ENCODE measurements at regions not wholly inside any gene's neighbourhood (a gene's known extent, or its start where the extent isn't known, plus 50 kb on each side); places are given as distances from the start of the nearest gene placed in this dataset.

GRCh38 chr1:113233441-113233840 lies 156.9 kb upstream of the MAGI3 start:
- CTCF ChIA-PET, result no interaction called here
- Histone ChIP-seq H3K4me1 (ENCODE audit: control extremely low read depth in 1 of 4, control insufficient read depth in 4 of 4, insufficient read depth in 4 of 4, low read length in 3 of 4) (no peaks in the 10 kb centered on the region), H3K36me3 (ENCODE audit: control insufficient read depth in 4 of 4, insufficient read depth in 4 of 4, low read length in 3 of 4) (no peaks in the 10 kb centered on the region), H3K9me3 (ENCODE audit: control extremely low read depth in 1 of 5, control insufficient read depth in 4 of 5, insufficient read depth in 2 of 5, low read depth in 1 of 5, low read length in 4 of 5) (no peaks in the 10 kb centered on the region), H3K27ac (ENCODE audit: insufficient read depth in 1 of 2, low read depth in 1 of 2, low read length in 2 of 2, poor library complexity in 1 of 2, severe bottlenecking in 2 of 2) (no peak overlapping the region), H3K4me3 (ENCODE audit: control insufficient read depth in 1 of 7, extremely low read depth in 1 of 7, insufficient read depth in 4 of 7, low read depth in 2 of 7, low read length in 6 of 7) (no peak overlapping the region), H3K27me3 (replicated peaks in 2 of 5; ENCODE audit: control insufficient read depth in 4 of 5, insufficient read depth in 5 of 5, low read length in 4 of 5) (peaks cover 0 to 3% (median 0%) of the 10 kb centered on the region in 5 experiments)
- DNase-seq, result no peak
- WGBS (ENCODE audit: insufficient coverage), result 100% methylated on average over 1 of the region's 5 CpGs
- POLR2A ChIA-PET, result no interaction called here

- no peaks in the 10 kb centered on the region for H3K36me3 ChIP-seq (ENCODE audit: control insufficient read depth in 4 of 4, insufficient read depth in 4 of 4, low read length in 3 of 4)
- ChIA-PET CTCF (interaction anchor here (0.6 kb wide), 1 partner anchor 220 kb away, joined by 3 read pairs; no protein-coding TSS in a partner anchor), POLR2A (no interaction called here)
- WGBS (ENCODE audit: insufficient coverage), result 100% methylated on average over 1 of the region's 2 CpGs
- no peak overlapping the region for H3K4me3 ChIP-seq (ENCODE audit: control insufficient read depth in 1 of 7, extremely low read depth in 1 of 7, insufficient read depth in 4 of 7, low read depth in 2 of 7, low read length in 6 of 7)
- no peaks in the 10 kb centered on the region for H3K27me3 ChIP-seq (replicated peaks in 2 of 5; ENCODE audit: control insufficient read depth in 4 of 5, insufficient read depth in 5 of 5, low read length in 4 of 5)
- H3K4me1 ChIP-seq (ENCODE audit: control extremely low read depth in 1 of 4, control insufficient read depth in 4 of 4, insufficient read depth in 4 of 4, low read length in 3 of 4), result no peaks in the 10 kb centered on the region
- no peaks in the 10 kb centered on the region for H3K9me3 ChIP-seq (ENCODE audit: control extremely low read depth in 1 of 5, control insufficient read depth in 4 of 5, insufficient read depth in 2 of 5, low read depth in 1 of 5, low read length in 4 of 5)
- H3K27ac ChIP-seq (ENCODE audit: insufficient read depth in 1 of 2, low read depth in 1 of 2, low read length in 2 of 2, poor library complexity in 1 of 2, severe bottlenecking in 2 of 2), result no peak overlapping the region
- DNase-seq, result no peak
These were observed 149.1 kb upstream of the MAGI3 start for GRCh38 chr1:113241237-113241636.

GRCh38 chr1:113242481-113242880 lies 147.8 kb upstream of the MAGI3 start:
- POLR2A ChIA-PET, result no interaction called here
- Histone ChIP-seq H3K27ac (ENCODE audit: insufficient read depth in 1 of 2, low read depth in 1 of 2, low read length in 2 of 2, poor library complexity in 1 of 2, severe bottlenecking in 2 of 2) (no peak overlapping the region), H3K4me1 (ENCODE audit: control extremely low read depth in 1 of 4, control insufficient read depth in 4 of 4, insufficient read depth in 4 of 4, low read length in 3 of 4) (no peaks in the 10 kb centered on the region), H3K27me3 (replicated peaks in 2 of 5; ENCODE audit: control insufficient read depth in 4 of 5, insufficient read depth in 5 of 5, low read length in 4 of 5) (no peaks in the 10 kb centered on the region), H3K36me3 (ENCODE audit: control insufficient read depth in 4 of 4, insufficient read depth in 4 of 4, low read length in 3 of 4) (no peaks in the 10 kb centered on the region), H3K9me3 (ENCODE audit: control extremely low read depth in 1 of 5, control insufficient read depth in 4 of 5, insufficient read depth in 2 of 5, low read depth in 1 of 5, low read length in 4 of 5) (no peaks in the 10 kb centered on the region), H3K4me3 (ENCODE audit: control insufficient read depth in 1 of 7, extremely low read depth in 1 of 7, insufficient read depth in 4 of 7, low read depth in 2 of 7, low read length in 6 of 7) (no peak overlapping the region)
- CTCF ChIA-PET, result no interaction called here
- no peak for DNase-seq
- WGBS (ENCODE audit: insufficient coverage), result 98% methylated on average over 4 of the region's 5 CpGs

GRCh38 chr1:113243529-113243928 lies 146.8 kb upstream of the MAGI3 start:
- no peak for DNase-seq
- Histone ChIP-seq H3K4me1 (ENCODE audit: control extremely low read depth in 1 of 4, control insufficient read depth in 4 of 4, insufficient read depth in 4 of 4, low read length in 3 of 4) (no peaks in the 10 kb centered on the region), H3K27ac (ENCODE audit: insufficient read depth in 1 of 2, low read depth in 1 of 2, low read length in 2 of 2, poor library complexity in 1 of 2, severe bottlenecking in 2 of 2) (no peak overlapping the region), H3K27me3 (replicated peaks in 2 of 5; ENCODE audit: control insufficient read depth in 4 of 5, insufficient read depth in 5 of 5, low read length in 4 of 5) (no peaks in the 10 kb centered on the region), H3K9me3 (ENCODE audit: control extremely low read depth in 1 of 5, control insufficient read depth in 4 of 5, insufficient read depth in 2 of 5, low read depth in 1 of 5, low read length in 4 of 5) (no peaks in the 10 kb centered on the region), H3K4me3 (ENCODE audit: control insufficient read depth in 1 of 7, extremely low read depth in 1 of 7, insufficient read depth in 4 of 7, low read depth in 2 of 7, low read length in 6 of 7) (no peak overlapping the region), H3K36me3 (ENCODE audit: control insufficient read depth in 4 of 4, insufficient read depth in 4 of 4, low read length in 3 of 4) (no peaks in the 10 kb centered on the region)
- ChIA-PET POLR2A (no interaction called here), CTCF (no interaction called here)
- no CpG with 5 or more reads among the region's 2 CpGs for WGBS (ENCODE audit: insufficient coverage)

GRCh38 chr1:113244112-113244820 lies 146.0 kb upstream of the MAGI3 start:
- peak in 1 of 3 donors; percentile 3 for DNase-seq
- ChIA-PET POLR2A (no interaction called here), CTCF (no interaction called here)
- no peaks in the 10 kb centered on the region for H3K4me1 ChIP-seq (ENCODE audit: control extremely low read depth in 1 of 4, control insufficient read depth in 4 of 4, insufficient read depth in 4 of 4, low read length in 3 of 4)
- H3K27me3 ChIP-seq (replicated peaks in 2 of 5; ENCODE audit: control insufficient read depth in 4 of 5, insufficient read depth in 5 of 5, low read length in 4 of 5), result no peaks in the 10 kb centered on the region
- WGBS (ENCODE audit: insufficient coverage), result 100% methylated on average over 1 of the region's 4 CpGs
- no peak overlapping the region for H3K4me3 ChIP-seq (ENCODE audit: control insufficient read depth in 1 of 7, extremely low read depth in 1 of 7, insufficient read depth in 4 of 7, low read depth in 2 of 7, low read length in 6 of 7)
- H3K27ac ChIP-seq (ENCODE audit: insufficient read depth in 1 of 2, low read depth in 1 of 2, low read length in 2 of 2, poor library complexity in 1 of 2, severe bottlenecking in 2 of 2), result no peak overlapping the region
- no peaks in the 10 kb centered on the region for H3K9me3 ChIP-seq (ENCODE audit: control extremely low read depth in 1 of 5, control insufficient read depth in 4 of 5, insufficient read depth in 2 of 5, low read depth in 1 of 5, low read length in 4 of 5)
- H3K36me3 ChIP-seq (ENCODE audit: control insufficient read depth in 4 of 4, insufficient read depth in 4 of 4, low read length in 3 of 4), result no peaks in the 10 kb centered on the region

- 95% methylated on average over 3 of the region's 3 CpGs for WGBS (ENCODE audit: insufficient coverage)
These were observed 145.1 kb upstream of the MAGI3 start for GRCh38 chr1:113245252-113245651.

GRCh38 chr1:113246929-113247328 lies 143.4 kb upstream of the MAGI3 start:
- Histone ChIP-seq H3K4me3 (ENCODE audit: control insufficient read depth in 1 of 7, extremely low read depth in 1 of 7, insufficient read depth in 4 of 7, low read depth in 2 of 7, low read length in 6 of 7) (no peak overlapping the region), H3K27ac (ENCODE audit: insufficient read depth in 1 of 2, low read depth in 1 of 2, low read length in 2 of 2, poor library complexity in 1 of 2, severe bottlenecking in 2 of 2) (no peak overlapping the region), H3K9me3 (ENCODE audit: control extremely low read depth in 1 of 5, control insufficient read depth in 4 of 5, insufficient read depth in 2 of 5, low read depth in 1 of 5, low read length in 4 of 5) (no peaks in the 10 kb centered on the region), H3K27me3 (replicated peaks in 2 of 5; ENCODE audit: control insufficient read depth in 4 of 5, insufficient read depth in 5 of 5, low read length in 4 of 5) (no peaks in the 10 kb centered on the region), H3K4me1 (ENCODE audit: control extremely low read depth in 1 of 4, control insufficient read depth in 4 of 4, insufficient read depth in 4 of 4, low read length in 3 of 4) (no peaks in the 10 kb centered on the region), H3K36me3 (ENCODE audit: control insufficient read depth in 4 of 4, insufficient read depth in 4 of 4, low read length in 3 of 4) (no peaks in the 10 kb centered on the region)
- CTCF ChIA-PET, result interaction anchor here (1.0 kb wide), 1 partner anchor 27 kb away, joined by 3 read pairs; no protein-coding TSS in a partner anchor
- POLR2A ChIA-PET, result no interaction called here
- no peak for DNase-seq
- 100% methylated on average over 1 of the region's 3 CpGs for WGBS (ENCODE audit: insufficient coverage)

More at GRCh38 chr1:113245252-113245651, 145.1 kb upstream of the MAGI3 start:
- POLR2A ChIA-PET, result no interaction called here
- Histone ChIP-seq H3K4me1 (ENCODE audit: control extremely low read depth in 1 of 4, control insufficient read depth in 4 of 4, insufficient read depth in 4 of 4, low read length in 3 of 4) (no peaks in the 10 kb centered on the region), H3K27me3 (replicated peaks in 2 of 5; ENCODE audit: control insufficient read depth in 4 of 5, insufficient read depth in 5 of 5, low read length in 4 of 5) (no peaks in the 10 kb centered on the region), H3K36me3 (ENCODE audit: control insufficient read depth in 4 of 4, insufficient read depth in 4 of 4, low read length in 3 of 4) (no peaks in the 10 kb centered on the region), H3K27ac (ENCODE audit: insufficient read depth in 1 of 2, low read depth in 1 of 2, low read length in 2 of 2, poor library complexity in 1 of 2, severe bottlenecking in 2 of 2) (no peak overlapping the region), H3K4me3 (ENCODE audit: control insufficient read depth in 1 of 7, extremely low read depth in 1 of 7, insufficient read depth in 4 of 7, low read depth in 2 of 7, low read length in 6 of 7) (no peak overlapping the region), H3K9me3 (ENCODE audit: control extremely low read depth in 1 of 5, control insufficient read depth in 4 of 5, insufficient read depth in 2 of 5, low read depth in 1 of 5, low read length in 4 of 5) (no peaks in the 10 kb centered on the region)
- no peak for DNase-seq
- CTCF ChIA-PET, result no interaction called here

Measured in common myeloid progenitor, CD34-positive (primary cell).